H9 (cell line): ENCODE measurements at regions not wholly inside any gene's neighbourhood (a gene's known extent, or its start where the extent isn't known, plus 50 kb on each side); places are given as distances from the start of the nearest gene placed in this dataset.

ENCODE experiments used
- DNase-seq: peaks from one replicate; pipeline ENCODE4 v3.0.0-alpha.2; 2017
- H2AFZ ChIP-seq: one replicate; pipeline ENCODE4 v1.6.1; 2013; ENCODE audit warnings: mild to moderate bottlenecking, low read length, control low read depth, moderate library complexity
- H2AK5ac ChIP-seq: 2 replicates; pipeline ENCODE4 v1.6.1; 2013; ENCODE audit warnings: low read length, control low read depth, mixed read lengths; ENCODE audit not compliant: insufficient read length
- H2BK120ac ChIP-seq: one replicate; pipeline ENCODE4 v1.6.1; 2013; ENCODE audit warnings: low read depth, mild to moderate bottlenecking, low read length, control low read depth, inconsistent platforms; ENCODE audit not compliant: poor library complexity, severe bottlenecking
- H2BK12ac ChIP-seq: 2 replicates; pipeline ENCODE4 v1.6.1; 2013; ENCODE audit warnings: low read length, control low read depth, mixed read lengths, low read depth; ENCODE audit not compliant: insufficient read length
- H2BK15ac ChIP-seq: 2 replicates; pipeline ENCODE4 v1.6.1; 2013; ENCODE audit warnings: low read depth, low read length, control low read depth
- H2BK20ac ChIP-seq: one replicate; pipeline ENCODE4 v1.6.1; 2013; ENCODE audit warnings: low read depth, mild to moderate bottlenecking, low read length, control low read depth, inconsistent platforms; ENCODE audit not compliant: poor library complexity, severe bottlenecking
- H2BK5ac ChIP-seq: 2 replicates; pipeline ENCODE4 v1.6.1; 2013; ENCODE audit warnings: low read length, control low read depth, mixed read lengths; ENCODE audit not compliant: insufficient read length
- H3K14ac ChIP-seq: 2 replicates; pipeline ENCODE4 v1.6.1; 2013; ENCODE audit warnings: low read length, control low read depth; ENCODE audit not compliant: insufficient read depth
- H3K18ac ChIP-seq: 2 replicates; pipeline ENCODE4 v1.6.1; 2013; ENCODE audit warnings: low read depth, mild to moderate bottlenecking, mixed read lengths, low read length, control low read depth; ENCODE audit not compliant: insufficient read length
- H3K23ac ChIP-seq: 2 replicates; pipeline ENCODE4 v1.6.1; 2013; ENCODE audit warnings: low read length, control low read depth, mixed read lengths, low read depth; ENCODE audit not compliant: insufficient read length
- H3K23me2 ChIP-seq: 2 replicates; pipeline ENCODE4 v1.6.1; 2013; ENCODE audit warnings: low read depth, mild to moderate bottlenecking, mixed read lengths, low read length, control low read depth; ENCODE audit not compliant: insufficient read length, poor library complexity, severe bottlenecking
- H3K27ac ChIP-seq: 2 replicates; pipeline ENCODE4 v1.5.1; 2013; ENCODE audit warnings: low read length, control low read depth, mixed read lengths, low read depth; ENCODE audit not compliant: insufficient read length
- H3K27me3 ChIP-seq: 2 replicates; pipeline ENCODE4 v1.6.1; 2013; ENCODE audit warnings: low read length, control low read depth, inconsistent platforms; ENCODE audit not compliant: insufficient read depth
- H3K4ac ChIP-seq: 2 replicates; pipeline ENCODE4 v1.6.1; 2013; ENCODE audit warnings: low read depth, mild to moderate bottlenecking, control low read depth, inconsistent platforms, low read length, moderate library complexity
- H3K4me1 ChIP-seq: 2 replicates; pipeline ENCODE4 v1.6.1; 2013; ENCODE audit warnings: low read length, control low read depth, inconsistent platforms; ENCODE audit not compliant: insufficient read depth
- H3K4me2 ChIP-seq: 2 replicates; pipeline ENCODE4 v1.6.1; 2013; ENCODE audit warnings: low read length, control low read depth, mixed read lengths; ENCODE audit not compliant: insufficient read length, insufficient read depth
- H3K56ac ChIP-seq: 2 replicates; pipeline ENCODE4 v1.6.1; 2013; ENCODE audit warnings: low read depth, mild to moderate bottlenecking, mixed read lengths, low read length, control low read depth; ENCODE audit not compliant: insufficient read length
- H3K79me1 ChIP-seq: 2 replicates; pipeline ENCODE4 v1.6.1; 2013; ENCODE audit warnings: low read depth, mild to moderate bottlenecking, moderate library complexity, low read length, control low read depth, inconsistent platforms; ENCODE audit not compliant: insufficient read depth, poor library complexity, severe bottlenecking
- H3K79me2 ChIP-seq: 2 replicates; pipeline ENCODE4 v1.6.1; 2013; ENCODE audit warnings: low read length, control low read depth, inconsistent platforms; ENCODE audit not compliant: insufficient read depth
- H3K9ac ChIP-seq: 2 replicates; pipeline ENCODE4 v1.6.1; 2013; ENCODE audit warnings: low read length, control low read depth, mixed read lengths; ENCODE audit not compliant: insufficient read length; ENCODE audit errors: extremely low read depth
- H3K9me3 ChIP-seq: one replicate; pipeline ENCODE4 v1.6.1; 2013; ENCODE audit warnings: low read depth, low read length, inconsistent platforms; ENCODE audit not compliant: control insufficient read depth
- H3T11ph ChIP-seq: one replicate; pipeline ENCODE4 v1.6.1; 2013; ENCODE audit warnings: mild to moderate bottlenecking, low read length, control low read depth, inconsistent platforms
- H4K20me1 ChIP-seq: one replicate; pipeline ENCODE4 v1.6.1; 2013; ENCODE audit not compliant: control insufficient read depth, insufficient read length, insufficient read depth
- H4K5ac ChIP-seq: 2 replicates; pipeline ENCODE4 v1.6.1; 2013; ENCODE audit warnings: low read depth, mild to moderate bottlenecking, mixed read lengths, low read length, control low read depth; ENCODE audit not compliant: insufficient read length
- H4K8ac ChIP-seq: replicated peaks from 2 replicates; pipeline ENCODE4 v1.6.1; 2013; ENCODE audit warnings: low read length, control low read depth, mixed read lengths, low read depth; ENCODE audit not compliant: insufficient read length
- H4K91ac ChIP-seq: 2 replicates; pipeline ENCODE4 v1.6.1; 2013; ENCODE audit warnings: low read depth, mild to moderate bottlenecking, moderate library complexity, mixed read lengths, low read length, control low read depth; ENCODE audit not compliant: insufficient read length
- H3K27ac Mint-ChIP-seq, 3 experiments: 2 replicates in 2 of 3; 3 replicates in 1 of 3; pipeline ENCODE4 v1.8.0; 2020 to 2021; ENCODE audit warnings: mixed read lengths in 3 of 3, mild to moderate bottlenecking in 1 of 3, moderate library complexity in 1 of 3
- H3K27me3 Mint-ChIP-seq: 2 replicates; pipeline ENCODE4 v1.8.0; 2021; ENCODE audit warnings: low read depth, mild to moderate bottlenecking, moderate library complexity, mixed read lengths
- H3K36me3 Mint-ChIP-seq, 3 experiments: 2 replicates in 2 of 3; 3 replicates in 1 of 3; pipeline ENCODE4 v1.8.0; 2020 to 2021; ENCODE audit warnings: low read depth in 3 of 3, mixed read lengths in 3 of 3; ENCODE audit not compliant: insufficient read depth in 1 of 3
- H3K4me1 Mint-ChIP-seq, 2 experiments: 2 replicates each; pipeline ENCODE4 v1.8.0; 2020; ENCODE audit warnings: mixed read lengths in 2 of 2
- H3K4me3 Mint-ChIP-seq, 2 experiments: 2 replicates in 1 of 2; 3 replicates in 1 of 2; pipeline ENCODE4 v1.8.0; 2020 to 2021; ENCODE audit warnings: mild to moderate bottlenecking in 2 of 2, mixed read lengths in 2 of 2, moderate library complexity in 1 of 2
- H3K9me3 Mint-ChIP-seq, 2 experiments: 2 replicates in 1 of 2; 3 replicates in 1 of 2; pipeline ENCODE4 v1.8.0; 2020; ENCODE audit warnings: mild to moderate bottlenecking in 2 of 2, mixed read lengths in 2 of 2, moderate library complexity in 1 of 2
- CTCF ChIP-seq: fragments of 200-600 bp; sonication (generic); conservative IDR thresholded peaks from 3 replicates; pipeline ENCODE4 v1.8.0; 2021; ENCODE audit warnings: antibody characterized with exemption, mild to moderate bottlenecking

- Histone ChIP-seq H3K4me2 (no peak overlapping the region), H4K20me1 (no peaks in the 10 kb centered on the region), H3K79me2 (no peaks in the 10 kb centered on the region), H3K14ac (no peak overlapping the region), H2BK15ac (no peak overlapping the region), H3T11ph (no peak overlapping the region), H2BK120ac (no peak overlapping the region), H4K5ac (no peak overlapping the region), H3K4me1 (no peaks in the 10 kb centered on the region; the same call in 1 of the 2 replicates), H3K9ac (no peak overlapping the region), H3K23ac (no peak overlapping the region), H4K91ac (no peak overlapping the region), H3K23me2 (no peaks in the 10 kb centered on the region), H3K56ac (no peak overlapping the region), H3K79me1 (no peaks in the 10 kb centered on the region), H2BK20ac (no peak overlapping the region), H3K27me3 (no peaks in the 10 kb centered on the region), H3K9me3 (no peaks in the 10 kb centered on the region), H3K18ac (no peak overlapping the region), H3K4ac (no peak overlapping the region), H2AK5ac (no peak overlapping the region), H2AFZ (no peak overlapping the region), H2BK5ac (no peak overlapping the region), H2BK12ac (no peak overlapping the region), H4K8ac (no peak overlapping the region), H3K27ac (no peak overlapping the region)
- Mint-ChIP-seq H3K4me3 (no peak overlapping the region), H3K36me3 (no peaks in the 10 kb centered on the region), H3K27ac (peak overlapping the region in 1 of 3 experiments; percentile 16; a peak in 1 of 7 replicates), H3K27me3 (no peaks in the 10 kb centered on the region), H3K9me3 (no peaks in the 10 kb centered on the region), H3K4me1 (no peaks in the 10 kb centered on the region; a peak in 1 of 4 replicates)
- DNase-seq, result no peak
- TF ChIP-seq CTCF, result no peak
These were observed 375.5 kb upstream of the SLC8A1 start for GRCh38 chr2:40827392-40827791.
